ENCODE measurements at regions not wholly inside any gene's neighbourhood (a gene's known extent, or its start where the extent isn't known, plus 50 kb on each side); places are given as distances from the start of the nearest gene placed in this dataset.

DNA sequence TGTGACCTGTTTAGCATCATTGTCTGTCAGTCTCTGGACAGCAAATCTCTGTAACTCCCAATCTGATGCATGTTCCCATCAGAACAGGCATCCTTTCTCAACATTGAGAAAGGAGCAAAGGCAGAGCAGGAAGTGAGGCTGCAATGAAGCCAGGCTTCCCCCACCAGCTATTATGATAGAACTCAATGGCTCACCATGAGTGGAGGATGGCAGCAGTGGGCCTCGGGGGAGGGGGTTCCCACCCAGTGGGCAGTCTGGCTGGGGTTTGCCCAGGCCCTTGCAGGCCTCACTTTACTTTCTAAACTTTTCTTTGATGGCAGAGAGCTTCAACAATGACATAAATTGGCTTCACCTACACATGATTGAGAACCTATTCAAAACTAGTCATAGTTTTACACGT lies 240.6 kb upstream of the CXCR4 start:
- WGBS, 2 donors = 53 to 69% methylated on average over 2 of the region's 2 CpGs
- no peaks in the 10 kb centered on the region for H3K36me3 ChIP-seq
- no peak for DNase-seq
- H3K4me1 ChIP-seq = peaks cover 31% of the 10 kb centered on the region in 2 donors
- H3K27me3 ChIP-seq = no peaks in the 10 kb centered on the region
- H3K9me3 ChIP-seq = no peaks in the 10 kb centered on the region
- H3K27ac ChIP-seq = no peak overlapping the region
- H3K4me3 ChIP-seq (replicated peaks in 1 of 3) = no peak overlapping the region
- intact Hi-C loops (cut with DNase I) = no loop called here
- TF ChIP-seq, protein P1, sequence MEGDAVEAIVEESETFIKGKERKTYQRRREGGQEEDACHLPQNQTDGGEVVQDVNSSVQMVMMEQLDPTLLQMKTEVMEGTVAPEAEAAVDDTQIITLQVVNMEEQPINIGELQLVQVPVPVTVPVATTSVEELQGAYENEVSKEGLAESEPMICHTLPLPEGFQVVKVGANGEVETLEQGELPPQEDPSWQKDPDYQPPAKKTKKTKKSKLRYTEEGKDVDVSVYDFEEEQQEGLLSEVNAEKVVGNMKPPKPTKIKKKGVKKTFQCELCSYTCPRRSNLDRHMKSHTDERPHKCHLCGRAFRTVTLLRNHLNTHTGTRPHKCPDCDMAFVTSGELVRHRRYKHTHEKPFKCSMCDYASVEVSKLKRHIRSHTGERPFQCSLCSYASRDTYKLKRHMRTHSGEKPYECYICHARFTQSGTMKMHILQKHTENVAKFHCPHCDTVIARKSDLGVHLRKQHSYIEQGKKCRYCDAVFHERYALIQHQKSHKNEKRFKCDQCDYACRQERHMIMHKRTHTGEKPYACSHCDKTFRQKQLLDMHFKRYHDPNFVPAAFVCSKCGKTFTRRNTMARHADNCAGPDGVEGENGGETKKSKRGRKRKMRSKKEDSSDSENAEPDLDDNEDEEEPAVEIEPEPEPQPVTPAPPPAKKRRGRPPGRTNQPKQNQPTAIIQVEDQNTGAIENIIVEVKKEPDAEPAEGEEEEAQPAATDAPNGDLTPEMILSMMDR (IDR thresholded peaks at IDR 0.05) = no peak
- TF ChIP-seq POLR2A (IDR thresholded peaks at IDR 0.05) = no peak

GRCh38 chr2:136357007-136357380 lies 239.0 kb upstream of the CXCR4 start:
- Histone ChIP-seq H3K4me3 (replicated peaks in 1 of 3) (no peak overlapping the region), H3K9me3 (no peaks in the 10 kb centered on the region), H3K27ac (peak overlapping the region in 1 of 3 donors; percentile 18), H3K4me1 (peaks cover 16% of the 10 kb centered on the region in 2 donors), H3K27me3 (no peaks in the 10 kb centered on the region), H3K36me3 (no peaks in the 10 kb centered on the region)
- intact Hi-C loops (cut with DNase I) = no loop called here
- TF ChIP-seq POLR2A (IDR thresholded peaks at IDR 0.05) = no peak
- TF ChIP-seq, protein P1 (IDR thresholded peaks at IDR 0.05) = no peak
- DNase-seq = no peak
- WGBS, 2 donors = 45 to 47% methylated on average over 1 of the region's 1 CpG

DNA sequence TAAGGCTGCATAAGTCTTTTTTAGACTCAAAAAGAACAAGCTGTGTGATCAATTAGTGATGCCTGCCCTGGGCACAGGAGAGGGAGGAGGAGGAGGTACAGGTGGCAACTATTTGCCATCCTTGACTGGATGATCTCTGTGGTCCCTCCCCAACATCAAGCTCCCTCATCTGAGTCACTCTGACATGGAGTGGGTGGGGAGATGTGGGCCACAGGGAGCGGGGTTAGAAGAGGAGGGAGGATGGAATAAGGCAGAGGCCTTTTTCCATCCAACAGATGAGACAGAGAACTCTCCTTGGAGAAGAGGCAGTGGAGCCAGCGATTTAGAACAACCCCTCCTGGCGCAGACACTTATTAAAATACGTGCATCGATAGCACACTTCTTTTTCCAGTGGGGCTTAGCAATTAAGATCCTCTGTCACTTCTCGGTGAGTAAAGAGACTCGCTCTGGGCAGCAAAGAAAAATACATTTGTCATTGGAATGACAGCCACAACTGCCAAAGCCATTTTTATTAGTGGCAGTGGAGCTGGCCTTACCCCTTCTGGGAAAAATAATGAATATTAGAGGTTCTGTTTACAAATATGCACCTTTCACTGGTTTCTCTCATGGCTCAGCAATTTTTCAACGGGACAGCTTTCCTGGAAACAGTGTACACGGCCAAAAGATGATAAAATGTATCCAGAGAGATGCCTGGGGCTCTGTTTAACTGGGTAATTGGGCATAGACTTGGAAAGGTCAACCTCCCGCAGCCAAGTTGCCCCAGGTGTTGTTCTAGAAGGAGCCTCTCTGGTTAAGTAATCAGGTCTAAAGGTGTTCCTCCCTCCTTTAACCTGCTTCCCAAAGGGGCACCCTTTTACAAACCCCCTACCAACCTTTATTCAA lies 238.4 kb upstream of the CXCR4 start:
- 31 to 43% methylated on average over 10 of the region's 10 CpGs for WGBS, 2 donors

GRCh38 chr2:136351684-136352083 lies 233.7 kb upstream of the CXCR4 start:
- TF ChIP-seq, protein P1 (IDR thresholded peaks at IDR 0.05) = no peak
- no peak for TF ChIP-seq POLR2A (IDR thresholded peaks at IDR 0.05)
- no peak overlapping the region for H3K4me3 ChIP-seq (replicated peaks in 1 of 3)
- H3K36me3 ChIP-seq = no peaks in the 10 kb centered on the region
- intact Hi-C loops (cut with DNase I) = no loop called here
- WGBS, 2 donors = 92 to 96% methylated on average over 4 of the region's 4 CpGs
- H3K9me3 ChIP-seq = no peaks in the 10 kb centered on the region
- no peak overlapping the region for H3K27ac ChIP-seq
- H3K27me3 ChIP-seq = no peaks in the 10 kb centered on the region
- H3K4me1 ChIP-seq = peaks cover 7% of the 10 kb centered on the region in 2 donors
- DNase-seq = no peak

More for the DNA sequence above, 238.4 kb upstream of the CXCR4 start:
- no peaks in the 10 kb centered on the region for H3K36me3 ChIP-seq
- H3K27ac ChIP-seq = peak overlapping the region in 1 of 3 donors; percentile 18
- H3K4me1 ChIP-seq = peaks cover 10 to 12% of the 10 kb centered on the region in 2 donors
- intact Hi-C loops (cut with DNase I) = no loop called here
- no peaks in the 10 kb centered on the region for H3K27me3 ChIP-seq
- no peaks in the 10 kb centered on the region for H3K9me3 ChIP-seq
- no peak for TF ChIP-seq POLR2A (IDR thresholded peaks at IDR 0.05)
- TF ChIP-seq, protein P1 (IDR thresholded peaks at IDR 0.05) = no peak
- no peak overlapping the region for H3K4me3 ChIP-seq (replicated peaks in 1 of 3)
- DNase-seq = peak; percentile 10 to 28

DNA sequence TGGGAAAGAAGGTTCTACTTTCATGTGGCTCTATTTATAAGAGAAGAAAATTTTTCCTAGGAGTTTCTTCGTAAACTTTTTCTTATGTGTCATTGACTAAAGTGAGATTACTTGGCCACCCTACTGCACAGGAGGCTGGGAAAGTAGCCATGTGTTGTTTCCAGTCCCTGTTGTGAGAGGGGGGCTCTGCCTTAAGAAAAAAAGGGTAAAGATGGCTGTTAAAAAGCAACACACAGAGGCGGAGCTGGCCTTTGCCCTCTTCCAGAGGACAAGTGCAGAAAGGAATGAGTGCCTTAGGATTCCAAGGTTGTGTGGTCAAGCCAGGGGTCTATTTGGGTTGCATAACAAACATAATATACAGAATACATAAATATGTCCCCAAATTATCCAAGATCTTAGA lies 230.0 kb upstream of the CXCR4 start:
- DNase-seq = no peak
- 52 to 82% methylated on average over 2 of the region's 2 CpGs for WGBS, 2 donors
- H3K9me3 ChIP-seq = no peaks in the 10 kb centered on the region

More for the DNA sequence above, 230.0 kb upstream of the CXCR4 start:
- intact Hi-C loops (cut with DNase I) = no loop called here
- TF ChIP-seq, protein P1 (IDR thresholded peaks at IDR 0.05) = no peak
- TF ChIP-seq POLR2A (IDR thresholded peaks at IDR 0.05) = no peak
- H3K4me3 ChIP-seq (replicated peaks in 1 of 3) = no peak overlapping the region
- H3K27me3 ChIP-seq = no peaks in the 10 kb centered on the region
- no peak overlapping the region for H3K27ac ChIP-seq
- H3K4me1 ChIP-seq = no peaks in the 10 kb centered on the region
- no peaks in the 10 kb centered on the region for H3K36me3 ChIP-seq

Data from thyroid gland (tissue), 4 donors.